ENCODE measurements at regions not wholly inside any gene's neighbourhood (a gene's known extent, or its start where the extent isn't known, plus 50 kb on each side); places are given as distances from the start of the nearest gene placed in this dataset.
A peak's percentile ranks its signal among the peaks of the same experiment; 100 is the strongest.
"Not testable (repeated sequence)": the region's sequence is repeated elsewhere in the genome, so short reads cannot be mapped to it uniquely, and the experiment has no call there.

GRCh38 chr12:74665690-74666089 lies 128.1 kb downstream of the ATXN7L3B start:
- no peak overlapping the region for H3K4me3 ChIP-seq (ENCODE audit: low read length)
- Mint-ChIP-seq H3K4me1 (no peaks in the 10 kb centered on the region), H3K27me3 (peaks cover 0 to 7% (median 0%) of the 10 kb centered on the region in 5 donors), H3K4me3 (no peak overlapping the region), H3K9me3 (no peaks in the 10 kb centered on the region), H3K36me3 (no peaks in the 10 kb centered on the region), H3K27ac (no peak overlapping the region)
- H3K36me3 ChIP-seq (ENCODE audit: control insufficient read depth in 2 of 3, insufficient read depth in 3 of 3, low read length in 3 of 3), result no peaks in the 10 kb centered on the region
- ChIA-PET POLR2A (no interaction called here), CTCF (interaction anchor here (0.6 kb wide), 1 partner anchor 1957 kb away, joined by 5 read pairs; no protein-coding TSS in a partner anchor)
- H3K27ac ChIP-seq (ENCODE audit: low read depth, low read length), result no peak overlapping the region
- no peaks in the 10 kb centered on the region for H3K9me3 ChIP-seq (ENCODE audit: control insufficient read depth in 2 of 3, low read length in 3 of 3)
- no peaks in the 10 kb centered on the region for H3K27me3 ChIP-seq (ENCODE audit: control insufficient read depth in 2 of 2, insufficient read depth in 2 of 2, low read length in 2 of 2)
- intact Hi-C loops (cut with micrococcal nuclease), result no loop called here
- DNase-seq (no peak), ATAC-seq (no peak)
- no peaks in the 10 kb centered on the region for H3K4me1 ChIP-seq (ENCODE audit: control insufficient read depth in 2 of 2, insufficient read depth in 2 of 2, low read length in 2 of 2)

GRCh38 chr12:74671421-74671820 lies 133.8 kb downstream of the ATXN7L3B start:
- no peak overlapping the region for H3K27ac ChIP-seq (ENCODE audit: low read depth, low read length)
- no peak overlapping the region for H3K4me3 ChIP-seq (ENCODE audit: low read length)
- no peaks in the 10 kb centered on the region for H3K36me3 ChIP-seq (ENCODE audit: control insufficient read depth in 2 of 3, insufficient read depth in 3 of 3, low read length in 3 of 3)
- ATAC-seq (no peak), DNase-seq (no peak)
- ChIA-PET CTCF (no interaction called here), POLR2A (no interaction called here)
- intact Hi-C loops (cut with micrococcal nuclease), result no loop called here
- no peaks in the 10 kb centered on the region for H3K27me3 ChIP-seq (ENCODE audit: control insufficient read depth in 2 of 2, insufficient read depth in 2 of 2, low read length in 2 of 2)
- H3K9me3 Mint-ChIP-seq, result no peaks in the 10 kb centered on the region
- no peaks in the 10 kb centered on the region for H3K4me1 Mint-ChIP-seq
- H3K27ac Mint-ChIP-seq, result no peak overlapping the region
- no peak overlapping the region for H3K4me3 Mint-ChIP-seq
- peaks cover 0 to 12% (median 7%) of the 10 kb centered on the region in 5 donors for H3K27me3 Mint-ChIP-seq
- H3K9me3 ChIP-seq (ENCODE audit: control insufficient read depth in 2 of 3, low read length in 3 of 3), result no peaks in the 10 kb centered on the region
- no peaks in the 10 kb centered on the region for H3K4me1 ChIP-seq (ENCODE audit: control insufficient read depth in 2 of 2, insufficient read depth in 2 of 2, low read length in 2 of 2)
- H3K36me3 Mint-ChIP-seq, result peaks cover 0 to 4% (median 0%) of the 10 kb centered on the region in 5 donors

GRCh38 chr12:74676955-74677354 lies 139.3 kb downstream of the ATXN7L3B start:
- H3K4me1 Mint-ChIP-seq; CTCF ChIA-PET; H3K27me3 ChIP-seq (ENCODE audit: control insufficient read depth in 2 of 2, insufficient read depth in 2 of 2, low read length in 2 of 2): not testable (repeated sequence)

GRCh38 chr12:74685385-74685784 lies 147.8 kb downstream of the ATXN7L3B start:
- peaks cover 0 to 9% (median 0%) of the 10 kb centered on the region in 11 donors for H3K9me3 Mint-ChIP-seq
- Histone ChIP-seq H3K27ac (ENCODE audit: low read depth, low read length) (no peak overlapping the region), H3K4me1 (ENCODE audit: control insufficient read depth in 2 of 2, insufficient read depth in 2 of 2, low read length in 2 of 2) (no peaks in the 10 kb centered on the region), H3K36me3 (ENCODE audit: control insufficient read depth in 2 of 3, insufficient read depth in 3 of 3, low read length in 3 of 3) (no peaks in the 10 kb centered on the region), H3K4me3 (ENCODE audit: low read length) (no peak overlapping the region), H3K27me3 (ENCODE audit: control insufficient read depth in 2 of 2, insufficient read depth in 2 of 2, low read length in 2 of 2) (no peaks in the 10 kb centered on the region), H3K9me3 (ENCODE audit: control insufficient read depth in 2 of 3, low read length in 3 of 3) (no peaks in the 10 kb centered on the region)
- H3K27me3 Mint-ChIP-seq, result no peaks in the 10 kb centered on the region
- no peaks in the 10 kb centered on the region for H3K4me1 Mint-ChIP-seq
- ChIA-PET CTCF (no interaction called here), POLR2A (no interaction called here)
- H3K27ac Mint-ChIP-seq, result no peak overlapping the region
- DNase-seq (no peak), ATAC-seq (no peak)
- no peaks in the 10 kb centered on the region for H3K36me3 Mint-ChIP-seq
- intact Hi-C loops (cut with micrococcal nuclease), result loop anchor here (5.0 to 10.0 kb wide), 4 partner anchors 607 to 1349 kb away; partner anchors contain the start of genes CAPS2 (in 1 of the 2), GLIPR1L1 (in 1 of the 2) and PHLDA1 (in 1 of the 2)
- H3K4me3 Mint-ChIP-seq, result no peak overlapping the region

More at GRCh38 chr12:74676955-74677354, 139.3 kb downstream of the ATXN7L3B start:
- H3K27ac Mint-ChIP-seq; ATAC-seq; DNase-seq; H3K36me3 ChIP-seq (ENCODE audit: control insufficient read depth in 2 of 3, insufficient read depth in 3 of 3, low read length in 3 of 3); H3K36me3 Mint-ChIP-seq; intact Hi-C loops (cut with micrococcal nuclease); POLR2A ChIA-PET; H3K27ac ChIP-seq (ENCODE audit: low read depth, low read length); H3K4me1 ChIP-seq (ENCODE audit: control insufficient read depth in 2 of 2, insufficient read depth in 2 of 2, low read length in 2 of 2); H3K4me3 ChIP-seq (ENCODE audit: low read length); H3K9me3 ChIP-seq (ENCODE audit: control insufficient read depth in 2 of 3, low read length in 3 of 3); H3K4me3 Mint-ChIP-seq; H3K9me3 Mint-ChIP-seq: not testable (repeated sequence)
- peaks cover 0 to 12% (median 4%) of the 10 kb centered on the region in 5 donors for H3K27me3 Mint-ChIP-seq

GRCh38 chr12:74689071-74689655 lies 151.5 kb downstream of the ATXN7L3B start:
- Mint-ChIP-seq H3K4me3 (no peak overlapping the region), H3K27me3 (no peaks in the 10 kb centered on the region), H3K4me1 (no peaks in the 10 kb centered on the region), H3K36me3 (no peaks in the 10 kb centered on the region), H3K9me3 (peaks cover 0 to 5% (median 0%) of the 10 kb centered on the region in 11 donors), H3K27ac (no peak overlapping the region)
- no peak overlapping the region for H3K27ac ChIP-seq (ENCODE audit: low read depth, low read length)
- no peaks in the 10 kb centered on the region for H3K27me3 ChIP-seq (ENCODE audit: control insufficient read depth in 2 of 2, insufficient read depth in 2 of 2, low read length in 2 of 2)
- H3K4me1 ChIP-seq (ENCODE audit: control insufficient read depth in 2 of 2, insufficient read depth in 2 of 2, low read length in 2 of 2), result no peaks in the 10 kb centered on the region
- CTCF ChIA-PET, result interaction anchor here (1.1 kb wide), 1 partner anchor 1897 kb away, joined by 3 read pairs; no protein-coding TSS in a partner anchor
- no peaks in the 10 kb centered on the region for H3K36me3 ChIP-seq (ENCODE audit: control insufficient read depth in 2 of 3, insufficient read depth in 3 of 3, low read length in 3 of 3)
- no peak overlapping the region for H3K4me3 ChIP-seq (ENCODE audit: low read length)
- POLR2A ChIA-PET, result no interaction called here
- H3K9me3 ChIP-seq (ENCODE audit: control insufficient read depth in 2 of 3, low read length in 3 of 3), result no peaks in the 10 kb centered on the region
- ATAC-seq (no peak), DNase-seq (peak in 6 of 9 donors; percentile 1 to 41 (median 6))
- intact Hi-C loops (cut with micrococcal nuclease), result loop anchor here (5.0 to 10.0 kb wide), 4 partner anchors 603 to 1346 kb away; partner anchors contain the start of genes CAPS2 (in 1 of the 2), GLIPR1L1 (in 1 of the 2) and PHLDA1 (in 1 of the 2)

GRCh38 chr12:74689929-74690328 lies 152.3 kb downstream of the ATXN7L3B start:
- ATAC-seq, result no peak
- DNase-seq, result no peak
- Histone ChIP-seq H3K36me3 (ENCODE audit: control insufficient read depth in 2 of 3, insufficient read depth in 3 of 3, low read length in 3 of 3) (no peaks in the 10 kb centered on the region), H3K4me1 (ENCODE audit: control insufficient read depth in 2 of 2, insufficient read depth in 2 of 2, low read length in 2 of 2) (no peaks in the 10 kb centered on the region), H3K9me3 (ENCODE audit: control insufficient read depth in 2 of 3, low read length in 3 of 3) (no peaks in the 10 kb centered on the region), H3K4me3 (ENCODE audit: low read length) (no peak overlapping the region), H3K27me3 (ENCODE audit: control insufficient read depth in 2 of 2, insufficient read depth in 2 of 2, low read length in 2 of 2) (no peaks in the 10 kb centered on the region), H3K27ac (ENCODE audit: low read depth, low read length) (no peak overlapping the region)
- Mint-ChIP-seq H3K27me3 (no peaks in the 10 kb centered on the region), H3K9me3 (peaks cover 0 to 5% (median 0%) of the 10 kb centered on the region in 11 donors), H3K27ac (no peak overlapping the region), H3K4me1 (no peaks in the 10 kb centered on the region), H3K4me3 (no peak overlapping the region), H3K36me3 (no peaks in the 10 kb centered on the region)
- intact Hi-C loops (cut with micrococcal nuclease), result loop anchor here (5.0 to 10.0 kb wide), 4 partner anchors 602 to 1345 kb away; partner anchors contain the start of genes CAPS2 (in 1 of the 2), GLIPR1L1 (in 1 of the 2) and PHLDA1 (in 1 of the 2)
- POLR2A ChIA-PET, result no interaction called here
- CTCF ChIA-PET, result no interaction called here

- no peaks in the 10 kb centered on the region for H3K36me3 ChIP-seq (ENCODE audit: control insufficient read depth in 2 of 3, insufficient read depth in 3 of 3, low read length in 3 of 3)
- DNase-seq, result no peak
- intact Hi-C loops (cut with micrococcal nuclease), result no loop called here
- no peaks in the 10 kb centered on the region for H3K36me3 Mint-ChIP-seq
- CTCF ChIA-PET, result no interaction called here
- H3K4me1 ChIP-seq (ENCODE audit: control insufficient read depth in 2 of 2, insufficient read depth in 2 of 2, low read length in 2 of 2), result no peaks in the 10 kb centered on the region
- peaks cover 0 to 2% (median 0%) of the 10 kb centered on the region in 11 donors for H3K9me3 Mint-ChIP-seq
- H3K4me3 Mint-ChIP-seq, result no peak overlapping the region
- H3K4me3 ChIP-seq (ENCODE audit: low read length), result no peak overlapping the region
- H3K4me1 Mint-ChIP-seq, result peaks cover 0 to 3% (median 0%) of the 10 kb centered on the region in 7 donors
- H3K27me3 Mint-ChIP-seq, result no peaks in the 10 kb centered on the region
- POLR2A ChIA-PET, result no interaction called here
- no peak overlapping the region for H3K27ac ChIP-seq (ENCODE audit: low read depth, low read length)
- no peak overlapping the region for H3K27ac Mint-ChIP-seq
- no peak for ATAC-seq
- H3K9me3 ChIP-seq (ENCODE audit: control insufficient read depth in 2 of 3, low read length in 3 of 3), result no peaks in the 10 kb centered on the region
- H3K27me3 ChIP-seq (ENCODE audit: control insufficient read depth in 2 of 2, insufficient read depth in 2 of 2, low read length in 2 of 2), result no peaks in the 10 kb centered on the region
Measured at GRCh38 chr12:74719447-74719846, 181.8 kb downstream of the ATXN7L3B start.
